Neural cell (in vitro differentiated cells): ENCODE measurements at regions not wholly inside any gene's neighbourhood (a gene's known extent, or its start where the extent isn't known, plus 50 kb on each side); places are given as distances from the start of the nearest gene placed in this dataset.

Experiments used
- CTCF ChIP-seq: fragments of 450-650 bp; IDR thresholded peaks from 2 replicates; pipeline ENCODE4 v1.5.1; 2014; ENCODE audit warnings: antibody characterized with exemption, mild to moderate bottlenecking, moderate library complexity; ENCODE audit not compliant: poor library complexity, severe bottlenecking
- EP300 ChIP-seq: fragments of 450-650 bp; conservative IDR thresholded peaks from 2 replicates; pipeline ENCODE4 v1.6.1; 2014; ENCODE audit warnings: antibody characterized with exemption, mild to moderate bottlenecking, moderate library complexity; ENCODE audit not compliant: poor library complexity, severe bottlenecking
- EZH2 ChIP-seq: fragments of 200-600, 300-800 bp; shearing (Covaris generic), sonication (generic); IDR thresholded peaks from 2 replicates; pipeline ENCODE4 v1.6.1; 2014; ENCODE audit warnings: antibody characterized with exemption, low read length, borderline replicate concordance, mild to moderate bottlenecking; ENCODE audit not compliant: insufficient read depth, poor library complexity, severe bottlenecking
- POLR2AphosphoS5 ChIP-seq: IDR thresholded peaks from 2 replicates; pipeline ENCODE4 v1.6.1; 2012
- RAD21 ChIP-seq: fragments of 450-650 bp; conservative IDR thresholded peaks from 2 replicates; pipeline ENCODE4 v1.6.1; 2014; ENCODE audit warnings: antibody characterized with exemption, mild to moderate bottlenecking, moderate library complexity
- REST ChIP-seq: IDR thresholded peaks from 2 replicates; pipeline ENCODE4 v1.6.1; 2012; ENCODE audit warnings: borderline replicate concordance
- SMC3 ChIP-seq: fragments of 450-650 bp; conservative IDR thresholded peaks from 2 replicates; pipeline ENCODE4 v1.6.1; 2014; ENCODE audit warnings: antibody characterized with exemption, mild to moderate bottlenecking, moderate library complexity; ENCODE audit not compliant: poor library complexity
- TAF1 ChIP-seq: IDR thresholded peaks from 2 replicates; pipeline ENCODE4 v1.6.1; 2012; ENCODE audit warnings: low read depth

- TF ChIP-seq CTCF (no peak), EZH2 (no peak), POLR2AphosphoS5 (no peak), RAD21 (no peak), SMC3 (no peak), REST (no peak), TAF1 (no peak), EP300 (peak; percentile 52)
Observed at GRCh38 chr5:60490597-60491166, 209.3 kb downstream of the DEPDC1B start.
